NT2/D1 (cell line): ENCODE measurements at regions not wholly inside any gene's neighbourhood (a gene's known extent, or its start where the extent isn't known, plus 50 kb on each side); places are given as distances from the start of the nearest gene placed in this dataset.

Experiments
- SUZ12 ChIP-seq: IDR thresholded peaks from 2 replicates; pipeline ENCODE4 v1.6.1; 2011; ENCODE audit not compliant: insufficient read length, insufficient read depth; ENCODE audit errors: extremely low read depth
- ZNF274 ChIP-seq: IDR thresholded peaks from 2 replicates; pipeline ENCODE4 v1.6.1; 2011; ENCODE audit warnings: mild to moderate bottlenecking, low read depth, low read length

DNA sequence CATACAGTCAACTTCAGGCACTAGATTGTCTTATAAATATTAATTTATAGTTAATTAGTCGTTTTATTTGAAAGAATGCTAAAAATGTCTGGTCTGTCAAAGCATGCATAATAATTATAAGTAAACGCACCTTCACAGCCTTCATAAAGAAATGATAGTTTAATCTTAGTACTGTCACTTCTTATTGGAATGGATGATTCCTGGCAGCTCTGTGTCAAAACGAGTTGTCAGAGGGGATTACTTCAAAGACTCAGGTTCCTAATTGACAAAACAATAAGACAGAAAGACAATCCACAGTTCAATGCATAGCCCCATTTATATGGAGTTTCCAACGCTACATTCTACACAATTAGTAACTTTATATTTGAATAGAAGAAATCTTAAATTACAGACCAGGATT is 461.3 kb upstream of the TECRL start:
- TF ChIP-seq ZNF274 (no peak), SUZ12 (no peak)
